Epithelial cell of prostate (primary cell): ENCODE measurements at regions not wholly inside any gene's neighbourhood (a gene's known extent, or its start where the extent isn't known, plus 50 kb on each side); places are given as distances from the start of the nearest gene placed in this dataset.
"Not testable (repeated sequence)": the region's sequence is repeated elsewhere in the genome, so short reads cannot be mapped to it uniquely, and the experiment has no call there.

Experiments
- DNase-seq: peaks from one replicate; pipeline ENCODE4 v3.0.0-alpha.2; 2011; ENCODE audit warnings: low read depth, low spot score
- H3K27ac ChIP-seq: fragments of 450-650 bp; 2 replicates; pipeline ENCODE4 v1.5.1; 2017; ENCODE audit warnings: mild to moderate bottlenecking

GRCh38 chr3:177490626-177491025, 293.3 kb upstream of the TBL1XR1 start:
- H3K27ac ChIP-seq: no peak overlapping the region
- DNase-seq: no peak

DNA sequence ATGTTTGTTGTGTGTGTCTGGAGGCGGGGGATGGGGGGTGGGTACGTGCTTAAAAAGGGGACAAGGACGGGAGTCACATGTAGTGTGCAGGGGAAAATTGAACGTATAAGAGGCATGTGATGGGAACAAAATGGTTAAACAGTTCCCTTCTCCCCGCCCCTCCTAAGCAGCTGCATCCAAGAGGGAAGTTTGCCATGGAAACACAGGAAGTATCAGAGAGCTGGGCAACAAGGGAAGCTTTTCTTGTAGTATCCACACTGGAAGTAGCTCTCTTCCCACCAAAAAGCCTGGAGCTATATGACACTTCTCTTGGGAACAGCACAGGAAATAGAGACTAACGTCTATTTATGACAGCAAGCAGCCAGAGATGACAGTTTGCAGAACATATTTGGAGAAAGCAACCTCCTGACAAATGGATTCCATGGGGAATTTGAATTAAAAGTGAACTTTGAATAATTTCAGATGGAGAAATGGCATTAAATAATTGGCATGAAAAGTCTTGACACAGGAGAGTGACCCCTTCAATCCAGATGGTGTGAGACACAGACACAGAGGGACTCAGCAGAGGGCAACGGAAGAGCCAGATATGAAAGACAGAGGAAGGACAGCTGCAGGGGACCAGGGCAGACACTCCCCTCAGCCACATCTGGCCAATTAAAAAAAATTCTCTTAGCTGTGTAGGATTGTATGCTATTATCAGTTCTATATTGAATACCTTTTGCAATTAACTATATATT, 294.2 kb upstream of the TBL1XR1 start:
- no peak overlapping the region for H3K27ac ChIP-seq
- no peak for DNase-seq

DNA sequence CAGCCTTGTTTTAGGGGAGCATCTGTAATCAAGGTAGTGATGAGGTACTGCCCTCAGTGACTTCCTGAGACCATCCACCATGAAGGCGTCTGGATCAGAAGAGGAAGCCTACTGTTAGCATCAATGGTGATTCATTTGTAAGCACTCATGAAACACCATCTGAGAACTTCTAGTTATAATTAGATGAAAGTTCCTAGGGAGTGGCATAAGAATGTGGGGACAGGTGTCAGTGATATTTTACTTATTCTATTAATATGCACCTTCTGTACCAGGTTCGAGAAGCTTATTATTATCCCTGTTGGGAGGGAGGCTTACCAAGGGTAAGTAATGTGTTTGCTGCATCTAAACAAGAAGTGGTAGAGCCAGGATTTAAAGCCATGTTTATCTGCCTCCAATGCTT, 295.8 kb upstream of the TBL1XR1 start:
- H3K27ac ChIP-seq: no peak overlapping the region
- DNase-seq: no peak

DNA sequence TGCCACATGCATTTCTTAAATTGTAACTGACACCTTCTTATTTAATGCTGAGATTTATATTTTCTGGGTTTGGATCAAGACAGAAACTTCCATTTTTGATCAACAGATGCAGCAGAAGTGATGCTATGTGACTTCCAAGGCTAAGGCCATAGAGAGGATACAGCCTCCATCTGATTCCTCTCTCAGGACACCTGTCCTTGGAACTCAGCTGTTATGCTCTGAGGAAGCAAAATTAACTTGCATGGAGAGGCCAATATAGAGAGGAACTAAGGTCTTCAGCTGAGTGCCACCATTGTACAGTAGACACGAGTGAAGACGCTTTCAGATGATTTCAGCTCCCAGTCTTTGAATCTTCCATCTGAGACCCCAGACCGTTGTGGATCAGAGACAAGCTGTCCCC, 296.9 kb upstream of the TBL1XR1 start:
- no peak for DNase-seq
- H3K27ac ChIP-seq: no peak overlapping the region

DNA sequence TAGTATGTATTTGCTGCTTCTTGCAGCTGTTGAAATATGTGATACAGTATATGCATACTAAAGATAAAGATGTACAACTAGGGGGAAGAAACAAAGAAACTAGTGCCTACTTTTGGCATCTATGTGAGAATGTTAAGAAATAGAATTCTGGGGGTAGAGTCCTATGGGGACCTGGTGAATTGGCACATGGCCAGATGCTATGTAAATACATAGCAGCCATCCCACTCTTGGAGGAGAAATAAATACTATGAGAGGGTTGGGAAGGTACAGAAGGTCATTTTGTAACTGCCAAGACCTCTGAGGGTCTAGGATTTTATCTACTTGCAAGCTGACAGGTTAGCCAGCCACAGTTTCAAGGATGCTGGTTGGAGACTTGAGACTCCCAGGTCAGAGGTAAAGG, 298.3 kb upstream of the TBL1XR1 start:
- DNase-seq: no peak
- H3K27ac ChIP-seq: no peak overlapping the region

GRCh38 chr3:177498037-177498857, 301.0 kb upstream of the TBL1XR1 start:
- H3K27ac ChIP-seq: no peak overlapping the region
- no peak for DNase-seq

- DNase-seq, H3K27ac ChIP-seq: not testable (repeated sequence)
These were observed 301.8 kb upstream of the TBL1XR1 start for GRCh38 chr3:177499039-177499438.

DNA sequence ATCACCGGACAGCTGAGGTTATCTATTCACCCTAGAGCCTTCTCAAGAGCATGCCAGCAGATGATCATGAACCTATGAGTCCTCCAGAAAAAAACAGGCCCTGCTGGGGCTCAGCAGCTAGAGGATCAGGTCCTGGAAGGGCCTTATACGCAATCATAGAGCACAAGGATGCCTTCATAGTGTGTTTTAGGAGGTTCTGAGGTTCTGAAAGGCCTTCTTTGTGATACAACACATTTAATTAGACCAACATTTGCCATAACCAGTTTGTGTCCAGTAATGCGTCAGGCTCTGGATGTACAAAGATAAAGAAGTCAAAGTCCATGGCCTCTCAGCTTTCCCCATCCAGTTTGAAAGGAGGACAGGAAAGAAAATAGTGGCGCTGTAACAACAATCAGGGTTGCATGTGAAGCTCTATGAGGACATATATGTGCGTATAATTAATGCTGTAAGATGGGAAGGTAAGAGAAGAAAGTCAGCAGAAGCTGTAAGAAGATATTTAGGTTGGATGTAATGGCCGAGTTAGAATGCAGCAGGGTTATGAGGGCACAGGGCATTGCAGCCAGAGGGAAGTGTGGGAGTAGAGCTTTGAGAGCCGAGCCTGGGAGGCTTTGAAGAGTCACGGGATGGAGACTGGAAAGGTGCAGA, 302.6 kb upstream of the TBL1XR1 start:
- no peak for DNase-seq
- H3K27ac ChIP-seq: no peak overlapping the region

GRCh38 chr3:177510693-177511216, 313.5 kb upstream of the TBL1XR1 start:
- no peak for DNase-seq
- no peak overlapping the region for H3K27ac ChIP-seq

DNA sequence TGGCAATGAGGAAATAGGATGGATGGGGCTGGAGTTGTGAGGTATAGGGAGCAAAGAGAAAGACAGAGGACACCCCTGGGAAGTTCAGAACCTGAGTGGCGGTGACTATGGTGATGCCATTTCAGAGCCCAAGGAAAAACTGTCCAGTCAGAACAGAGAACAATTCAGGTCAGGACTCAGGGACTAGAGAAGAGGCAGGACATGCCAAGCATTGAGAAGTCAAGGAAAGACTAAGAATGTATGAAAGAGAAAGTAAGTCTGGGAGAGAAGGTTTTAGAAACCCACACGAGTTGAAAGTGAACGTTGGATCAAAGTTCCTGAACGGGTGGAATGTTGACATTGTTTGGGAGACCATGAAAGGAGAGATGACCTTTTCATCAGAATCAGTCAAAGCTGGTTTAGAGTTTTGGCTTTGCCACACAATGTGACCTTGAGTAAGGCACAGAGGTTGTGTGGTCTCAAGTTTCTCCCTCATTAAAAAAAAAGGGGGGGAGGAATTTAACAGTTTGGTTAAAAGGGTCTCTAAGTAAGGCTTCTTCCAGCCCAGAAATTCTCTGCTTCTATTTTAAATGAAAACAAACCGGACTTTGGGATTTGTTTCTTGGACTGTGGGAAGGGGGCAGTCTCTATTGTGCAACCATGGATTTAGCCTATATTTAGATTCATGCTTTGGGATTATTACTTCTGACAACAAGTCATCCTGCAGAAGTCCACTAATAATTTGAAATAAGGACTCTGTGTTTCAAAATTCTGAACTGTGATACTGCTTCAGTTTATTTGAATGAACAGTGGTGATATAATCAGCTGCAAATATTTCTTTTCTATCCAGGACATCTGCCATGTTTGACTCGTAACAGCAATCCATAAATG, 315.9 kb upstream of the TBL1XR1 start:
- no peak for DNase-seq
- H3K27ac ChIP-seq: no peak overlapping the region

DNA sequence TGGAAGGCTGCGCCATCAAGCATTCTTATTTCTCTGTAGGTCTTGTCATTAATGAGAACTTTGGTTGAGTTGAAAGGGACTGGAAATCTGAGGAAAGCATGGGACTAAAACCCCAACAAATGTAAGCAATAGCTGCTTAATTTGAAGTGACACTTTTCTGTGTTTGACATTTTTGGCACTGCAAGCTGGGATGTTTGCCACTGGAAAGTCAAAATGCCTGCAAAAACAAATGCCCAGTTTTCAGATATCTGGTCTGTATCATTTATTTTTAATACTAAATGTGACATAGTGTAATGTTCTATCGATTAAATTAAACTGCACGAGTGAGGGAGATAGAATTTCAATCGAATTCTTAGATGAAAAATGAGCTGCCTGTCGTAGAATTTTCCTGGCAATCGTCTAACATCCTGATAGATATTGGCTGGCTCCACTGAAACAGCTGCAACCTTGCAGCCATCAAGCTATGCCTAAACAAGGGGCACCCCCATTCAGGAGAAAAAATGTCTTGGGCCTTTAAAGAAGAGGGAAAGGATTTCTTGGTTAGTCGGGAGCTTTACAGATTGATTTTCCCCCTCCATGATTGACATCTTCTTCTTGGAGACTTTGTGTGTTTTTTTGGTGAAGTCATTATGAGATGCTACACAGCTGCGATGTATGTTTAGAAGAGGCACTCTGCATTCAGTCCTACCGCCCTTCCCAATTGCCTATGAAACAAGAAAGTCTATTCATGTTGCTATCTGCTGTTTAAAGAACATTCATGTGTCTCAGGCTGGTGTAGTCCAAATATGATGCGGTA, 316.7 kb upstream of the TBL1XR1 start:
- H3K27ac ChIP-seq: no peak overlapping the region
- no peak for DNase-seq

DNA sequence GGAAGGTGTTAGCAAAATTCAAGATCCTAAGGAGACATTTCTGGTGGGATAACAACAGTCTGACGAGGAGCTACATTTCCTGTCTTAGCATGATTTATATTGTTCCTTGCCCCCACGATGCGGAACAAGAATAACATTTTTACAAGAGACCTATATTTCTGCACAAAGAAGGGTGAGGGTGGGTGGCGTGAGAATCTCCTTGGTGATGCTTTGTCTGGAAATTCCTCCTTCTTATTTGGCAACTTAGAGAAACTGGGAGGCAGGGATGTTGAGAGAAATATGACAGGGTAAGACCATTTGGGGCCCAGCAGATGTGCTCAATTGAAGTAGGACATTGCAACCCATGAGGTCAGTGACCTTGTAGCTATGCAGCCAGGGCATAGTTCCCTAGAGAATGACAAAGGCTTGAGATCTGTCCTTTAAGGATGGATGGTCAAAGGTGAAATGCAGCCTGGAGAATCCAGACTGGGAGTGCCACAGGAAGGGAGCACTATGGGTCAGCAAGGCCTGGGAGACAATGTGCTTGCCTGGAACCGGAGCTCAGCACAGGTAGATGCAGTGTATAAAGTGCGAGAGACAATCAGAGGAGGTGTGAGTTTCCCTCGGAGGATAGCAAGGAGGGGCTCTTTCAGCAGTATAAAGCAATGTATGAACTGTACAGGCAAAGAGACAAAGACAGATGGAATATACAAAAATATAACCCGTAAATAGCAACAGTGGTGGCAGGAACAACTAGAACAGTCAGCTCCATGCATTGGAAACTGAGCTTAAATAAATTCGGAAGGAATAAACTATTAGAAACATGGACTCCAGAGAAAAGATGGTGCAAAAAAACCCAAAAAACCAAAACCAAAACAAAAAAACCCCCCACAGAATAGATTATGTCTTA, 317.6 kb upstream of the TBL1XR1 start:
- H3K27ac ChIP-seq: no peak overlapping the region

GRCh38 chr3:177515786-177516157, 318.5 kb upstream of the TBL1XR1 start:
- H3K27ac ChIP-seq: no peak overlapping the region

More for the DNA sequence above, 317.6 kb upstream of the TBL1XR1 start:
- DNase-seq: no peak

DNA sequence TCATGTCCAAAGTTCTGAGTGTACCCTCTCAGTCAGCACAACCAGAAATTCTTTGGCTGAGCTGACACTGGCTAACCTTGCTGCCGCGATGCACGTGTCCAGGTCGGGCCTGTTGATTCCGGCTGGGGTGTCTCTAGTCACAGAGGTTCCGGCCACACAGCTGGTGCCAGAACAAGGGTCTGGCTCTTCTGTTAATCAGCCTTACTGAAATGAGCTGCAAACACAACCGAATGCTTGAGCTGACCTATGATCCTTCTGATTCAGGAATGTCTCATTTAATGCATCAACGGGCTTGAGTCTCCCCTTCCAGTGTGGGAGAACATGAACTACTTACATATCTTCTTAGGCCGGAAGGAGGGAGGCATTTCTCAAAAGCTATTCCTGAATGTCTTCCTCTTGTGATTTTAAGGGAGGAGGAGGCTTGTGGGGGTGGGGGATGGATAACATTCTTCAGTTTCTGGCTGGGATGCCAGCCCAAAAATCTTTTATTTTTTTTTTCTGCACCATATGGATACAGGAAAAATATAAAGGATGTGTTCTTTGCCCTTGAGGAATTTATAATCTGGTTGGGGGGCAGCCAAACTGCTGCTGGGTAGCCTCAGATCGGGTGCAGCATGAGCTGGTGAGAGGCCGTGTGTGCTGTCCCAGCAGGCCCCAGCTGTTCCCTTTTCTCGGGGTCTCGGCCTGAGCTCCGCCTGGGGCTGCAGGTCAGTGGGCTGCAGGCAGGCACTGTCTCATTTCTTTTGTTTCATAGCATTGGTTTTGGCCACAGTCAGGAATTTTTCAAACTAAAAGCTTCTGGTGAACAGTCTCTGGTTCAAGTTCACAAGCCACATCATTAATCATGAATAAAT, 319.1 kb upstream of the TBL1XR1 start:
- no peak overlapping the region for H3K27ac ChIP-seq
- DNase-seq: no peak

More at GRCh38 chr3:177515786-177516157, 318.5 kb upstream of the TBL1XR1 start:
- DNase-seq: no peak

- H3K27ac ChIP-seq: no peak overlapping the region
These were observed 320.6 kb upstream of the TBL1XR1 start for GRCh38 chr3:177517906-177518305.

DNA sequence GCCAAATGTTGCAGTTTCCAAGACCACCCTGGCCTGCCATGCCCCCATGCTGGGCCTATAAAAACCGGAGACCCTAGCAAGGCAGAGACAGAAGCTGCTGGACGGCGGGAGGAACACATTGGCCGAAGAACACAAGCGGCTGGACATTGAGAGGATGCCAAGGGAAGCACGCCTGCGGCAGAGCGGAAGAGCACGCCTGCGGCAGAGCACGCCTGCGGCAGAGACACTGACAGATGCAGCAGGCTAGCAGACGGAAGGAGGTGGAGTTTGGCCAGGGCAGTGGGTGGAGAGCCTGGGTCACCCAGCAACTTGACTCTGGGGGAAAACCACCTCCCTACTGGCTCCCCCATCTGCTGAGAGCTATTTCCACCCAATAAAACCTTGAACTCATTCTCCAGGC, 322.3 kb upstream of the TBL1XR1 start:
- DNase-seq: no peak
- no peak overlapping the region for H3K27ac ChIP-seq

More at GRCh38 chr3:177517906-177518305, 320.6 kb upstream of the TBL1XR1 start:
- DNase-seq: no peak

- DNase-seq: peak; percentile 64
- no peak overlapping the region for H3K27ac ChIP-seq
These were observed 324.0 kb upstream of the TBL1XR1 start for GRCh38 chr3:177521305-177521704.
